ENCODE measurements at regions not wholly inside any gene's neighbourhood (a gene's known extent, or its start where the extent isn't known, plus 50 kb on each side); places are given as distances from the start of the nearest gene placed in this dataset.

DNA sequence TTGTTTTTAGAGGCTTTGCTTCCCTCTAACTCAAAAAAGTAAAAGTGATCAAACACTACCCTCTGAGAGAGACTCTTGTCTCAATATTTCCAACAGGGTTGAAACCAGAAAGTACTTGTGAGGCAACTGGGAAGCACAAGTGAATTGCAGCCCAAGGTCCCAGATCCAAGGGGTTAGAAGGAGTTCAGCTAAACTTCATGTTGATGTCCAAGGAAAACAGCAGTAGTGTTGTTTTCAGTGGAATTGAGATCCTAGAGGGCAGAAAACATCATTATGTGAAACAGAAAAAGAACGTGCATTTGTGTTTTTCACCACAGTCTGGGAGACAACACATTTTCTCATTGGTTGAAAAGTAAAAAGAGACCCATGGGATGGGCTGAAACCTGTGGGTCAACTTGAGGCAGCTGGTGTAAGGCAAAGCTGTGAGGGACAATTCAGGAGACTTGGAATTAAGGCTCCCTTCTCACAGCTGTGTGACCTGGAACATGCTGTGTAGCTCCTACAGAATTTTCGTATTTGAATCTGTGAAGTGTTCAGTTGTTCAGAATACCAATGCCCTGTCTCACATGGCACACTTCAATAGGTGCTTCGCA is 508.3 kb downstream of the BMP2 start:
- TF ChIP-seq EP300 (IDR thresholded peaks at IDR 0.05; ENCODE audit: borderline replicate concordance) (no peak), TAF1 (IDR thresholded peaks at IDR 0.05; ENCODE audit: low read depth) (no peak), TCF12 (IDR thresholded peaks at IDR 0.05; ENCODE audit: low read depth) (no peak), CEBPB (IDR thresholded peaks at IDR 0.05) (no peak), CREB1 (IDR thresholded peaks at IDR 0.05; ENCODE audit: low read depth) (no peak), RAD21 (IDR thresholded peaks at IDR 0.05; ENCODE audit: low read depth) (no peak), FOXM1 (IDR thresholded peaks at IDR 0.05; ENCODE audit: borderline replicate concordance, low read depth) (no peak), ZBTB7A (IDR thresholded peaks at IDR 0.05; ENCODE audit: low read depth) (no peak), EGR1 (IDR thresholded peaks at IDR 0.05) (no peak), TEAD4 (IDR thresholded peaks at IDR 0.05) (no peak)
- TF ChIP-seq, protein P1, sequence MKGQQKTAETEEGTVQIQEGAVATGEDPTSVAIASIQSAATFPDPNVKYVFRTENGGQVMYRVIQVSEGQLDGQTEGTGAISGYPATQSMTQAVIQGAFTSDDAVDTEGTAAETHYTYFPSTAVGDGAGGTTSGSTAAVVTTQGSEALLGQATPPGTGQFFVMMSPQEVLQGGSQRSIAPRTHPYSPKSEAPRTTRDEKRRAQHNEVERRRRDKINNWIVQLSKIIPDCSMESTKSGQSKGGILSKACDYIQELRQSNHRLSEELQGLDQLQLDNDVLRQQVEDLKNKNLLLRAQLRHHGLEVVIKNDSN (IDR thresholded peaks at IDR 0.05), result no peak
- TF ChIP-seq, protein P2, sequence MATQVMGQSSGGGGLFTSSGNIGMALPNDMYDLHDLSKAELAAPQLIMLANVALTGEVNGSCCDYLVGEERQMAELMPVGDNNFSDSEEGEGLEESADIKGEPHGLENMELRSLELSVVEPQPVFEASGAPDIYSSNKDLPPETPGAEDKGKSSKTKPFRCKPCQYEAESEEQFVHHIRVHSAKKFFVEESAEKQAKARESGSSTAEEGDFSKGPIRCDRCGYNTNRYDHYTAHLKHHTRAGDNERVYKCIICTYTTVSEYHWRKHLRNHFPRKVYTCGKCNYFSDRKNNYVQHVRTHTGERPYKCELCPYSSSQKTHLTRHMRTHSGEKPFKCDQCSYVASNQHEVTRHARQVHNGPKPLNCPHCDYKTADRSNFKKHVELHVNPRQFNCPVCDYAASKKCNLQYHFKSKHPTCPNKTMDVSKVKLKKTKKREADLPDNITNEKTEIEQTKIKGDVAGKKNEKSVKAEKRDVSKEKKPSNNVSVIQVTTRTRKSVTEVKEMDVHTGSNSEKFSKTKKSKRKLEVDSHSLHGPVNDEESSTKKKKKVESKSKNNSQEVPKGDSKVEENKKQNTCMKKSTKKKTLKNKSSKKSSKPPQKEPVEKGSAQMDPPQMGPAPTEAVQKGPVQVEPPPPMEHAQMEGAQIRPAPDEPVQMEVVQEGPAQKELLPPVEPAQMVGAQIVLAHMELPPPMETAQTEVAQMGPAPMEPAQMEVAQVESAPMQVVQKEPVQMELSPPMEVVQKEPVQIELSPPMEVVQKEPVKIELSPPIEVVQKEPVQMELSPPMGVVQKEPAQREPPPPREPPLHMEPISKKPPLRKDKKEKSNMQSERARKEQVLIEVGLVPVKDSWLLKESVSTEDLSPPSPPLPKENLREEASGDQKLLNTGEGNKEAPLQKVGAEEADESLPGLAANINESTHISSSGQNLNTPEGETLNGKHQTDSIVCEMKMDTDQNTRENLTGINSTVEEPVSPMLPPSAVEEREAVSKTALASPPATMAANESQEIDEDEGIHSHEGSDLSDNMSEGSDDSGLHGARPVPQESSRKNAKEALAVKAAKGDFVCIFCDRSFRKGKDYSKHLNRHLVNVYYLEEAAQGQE (IDR thresholded peaks at IDR 0.05; ENCODE audit: low read depth), result no peak

DNA sequence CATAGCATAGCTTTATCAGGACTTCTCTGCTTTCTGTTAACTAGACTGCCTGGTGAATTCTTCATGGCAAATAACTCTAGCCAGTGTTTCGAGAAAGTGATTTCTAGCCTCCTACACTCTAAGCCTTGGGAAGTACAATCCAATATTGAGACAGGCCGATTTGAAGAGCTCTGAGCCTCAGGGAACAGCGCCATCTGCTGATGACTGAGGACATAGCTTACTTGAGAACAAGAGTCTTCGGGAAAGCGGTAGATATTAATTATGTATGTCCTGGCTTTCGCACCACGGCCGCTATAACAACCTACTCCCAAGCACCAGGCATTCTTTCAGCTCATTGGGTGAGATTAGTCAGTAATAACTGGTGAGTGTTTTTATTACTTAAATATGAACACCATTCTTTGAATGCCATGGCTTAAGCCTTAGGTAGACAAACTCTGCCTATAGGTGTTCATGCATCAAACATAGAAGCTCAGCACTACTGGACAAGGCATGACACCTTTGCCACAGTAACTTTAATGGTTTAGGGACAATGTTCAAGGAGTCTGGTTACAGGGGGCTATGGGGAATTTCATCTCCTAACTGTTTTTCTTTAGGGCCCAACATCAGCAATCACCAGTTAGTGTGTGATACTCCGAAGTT is 518.6 kb downstream of the BMP2 start:
- TF ChIP-seq RAD21 (IDR thresholded peaks at IDR 0.05; ENCODE audit: low read depth) (peak; percentile 49), TAF1 (IDR thresholded peaks at IDR 0.05; ENCODE audit: low read depth) (no peak)

DNA sequence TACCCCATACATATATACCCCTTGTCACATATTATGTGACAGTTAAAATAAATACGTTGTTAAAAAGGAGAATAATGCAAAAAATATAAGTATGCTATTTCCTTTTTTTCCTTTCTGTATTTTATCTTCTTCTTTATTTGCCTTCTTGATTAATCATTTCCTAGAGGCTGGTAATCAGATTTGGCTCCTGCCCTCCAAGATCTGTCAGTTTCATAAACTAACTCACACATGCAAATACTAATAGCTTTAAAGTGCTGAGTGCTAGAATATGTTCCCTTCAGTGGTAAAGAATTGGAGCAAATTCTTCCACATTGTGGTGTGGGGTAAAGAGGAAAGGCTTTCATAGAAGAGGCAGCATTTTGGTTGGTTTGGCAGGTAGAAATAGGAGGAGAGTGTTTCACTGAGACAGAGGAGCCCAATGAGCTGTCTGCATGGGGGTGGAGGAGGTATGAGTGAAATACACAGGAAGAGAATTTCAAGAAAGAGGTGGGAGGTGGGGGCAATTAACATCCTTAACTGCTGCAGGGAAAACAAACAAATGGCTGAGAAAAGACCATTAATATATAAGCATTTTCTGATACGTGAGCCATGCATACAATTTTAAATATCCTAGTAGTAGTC is 523.9 kb downstream of the BMP2 start:
- no peak for TF ChIP-seq EP300 (IDR thresholded peaks at IDR 0.05; ENCODE audit: borderline replicate concordance)
- TF ChIP-seq TAF1 (IDR thresholded peaks at IDR 0.05; ENCODE audit: low read depth), result no peak
- TF ChIP-seq, protein P1 (IDR thresholded peaks at IDR 0.05), result no peak
- no peak for TF ChIP-seq CREB1 (IDR thresholded peaks at IDR 0.05; ENCODE audit: low read depth)
- TF ChIP-seq TCF12 (IDR thresholded peaks at IDR 0.05; ENCODE audit: low read depth), result no peak
- TF ChIP-seq TEAD4 (IDR thresholded peaks at IDR 0.05), result no peak
- TF ChIP-seq NFIC (IDR thresholded peaks at IDR 0.05), result no peak
- TF ChIP-seq ZBTB7A (IDR thresholded peaks at IDR 0.05; ENCODE audit: low read depth), result no peak
- TF ChIP-seq RAD21 (IDR thresholded peaks at IDR 0.05; ENCODE audit: low read depth), result no peak
- no peak for TF ChIP-seq EGR1 (IDR thresholded peaks at IDR 0.05)
- TF ChIP-seq, protein P3, sequence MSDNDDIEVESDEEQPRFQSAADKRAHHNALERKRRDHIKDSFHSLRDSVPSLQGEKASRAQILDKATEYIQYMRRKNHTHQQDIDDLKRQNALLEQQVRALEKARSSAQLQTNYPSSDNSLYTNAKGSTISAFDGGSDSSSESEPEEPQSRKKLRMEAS (IDR thresholded peaks at IDR 0.05), result no peak
- TF ChIP-seq CEBPB (IDR thresholded peaks at IDR 0.05), result no peak

DNA sequence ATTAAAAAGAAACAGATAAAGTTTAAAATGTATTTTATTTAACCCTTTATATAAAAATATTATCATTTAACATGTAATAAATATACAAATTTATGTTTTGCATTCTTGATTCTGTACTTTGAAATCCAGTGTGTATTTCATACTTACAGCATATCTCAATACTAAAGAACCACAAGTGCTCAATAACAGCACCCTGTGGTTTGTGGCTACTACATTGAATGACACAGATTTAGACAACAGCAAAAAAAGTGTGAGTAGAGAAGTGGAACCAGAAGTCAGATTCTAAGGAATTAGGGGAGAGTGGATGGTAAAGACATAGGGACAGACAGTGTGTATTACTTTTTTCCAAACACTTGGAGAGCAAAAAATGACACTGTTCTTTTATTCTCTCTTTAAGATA is 524.5 kb downstream of the BMP2 start:
- TF ChIP-seq EGR1 (IDR thresholded peaks at IDR 0.05) (no peak), YY1 (IDR thresholded peaks at IDR 0.05; ENCODE audit: low read depth) (no peak), CEBPB (IDR thresholded peaks at IDR 0.05) (no peak), RAD21 (IDR thresholded peaks at IDR 0.05; ENCODE audit: low read depth) (no peak), FOXM1 (IDR thresholded peaks at IDR 0.05; ENCODE audit: borderline replicate concordance, low read depth) (no peak), ZBTB7A (IDR thresholded peaks at IDR 0.05; ENCODE audit: low read depth) (no peak), TAF1 (IDR thresholded peaks at IDR 0.05; ENCODE audit: low read depth) (no peak), TCF12 (IDR thresholded peaks at IDR 0.05; ENCODE audit: low read depth) (no peak), NFIC (IDR thresholded peaks at IDR 0.05) (no peak), EP300 (IDR thresholded peaks at IDR 0.05; ENCODE audit: borderline replicate concordance) (no peak), TEAD4 (IDR thresholded peaks at IDR 0.05) (no peak), CREB1 (IDR thresholded peaks at IDR 0.05; ENCODE audit: low read depth) (no peak)
- TF ChIP-seq, protein P2 (IDR thresholded peaks at IDR 0.05; ENCODE audit: low read depth), result no peak
- TF ChIP-seq, protein P3 (IDR thresholded peaks at IDR 0.05), result no peak
- TF ChIP-seq, protein P1 (IDR thresholded peaks at IDR 0.05), result no peak

DNA sequence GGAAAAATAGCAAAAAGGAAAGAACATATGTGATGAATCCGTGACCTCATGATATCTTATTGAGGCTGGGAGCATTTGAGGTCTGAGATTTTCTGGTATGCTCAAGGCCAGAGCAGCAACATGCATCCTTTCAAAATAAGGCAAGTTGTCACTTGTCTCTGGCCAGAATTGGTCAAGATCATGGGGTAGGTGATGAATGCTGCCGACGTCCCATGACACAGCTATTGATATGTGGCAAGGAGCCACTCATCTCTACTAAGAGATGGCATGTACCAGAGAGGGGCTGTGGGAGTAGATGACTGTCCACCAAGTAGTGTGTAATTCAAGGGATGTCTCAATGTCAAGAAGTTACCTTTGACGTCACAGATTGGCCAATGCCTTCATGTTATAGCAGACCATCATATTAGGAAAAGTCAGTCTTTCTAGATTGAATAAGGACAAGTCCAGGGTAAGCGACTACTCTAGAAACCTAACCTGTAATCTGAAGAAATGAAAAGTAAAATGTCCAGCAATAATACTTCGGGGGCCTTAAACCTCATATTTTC is 527.4 kb downstream of the BMP2 start:
- no peak for TF ChIP-seq CEBPB (IDR thresholded peaks at IDR 0.05)
- TF ChIP-seq, protein P1 (IDR thresholded peaks at IDR 0.05), result no peak
- TF ChIP-seq EP300 (IDR thresholded peaks at IDR 0.05; ENCODE audit: borderline replicate concordance), result no peak
- TF ChIP-seq RAD21 (IDR thresholded peaks at IDR 0.05; ENCODE audit: low read depth), result no peak
